AG20443 (cell line): ENCODE measurements at regions not wholly inside any gene's neighbourhood (a gene's known extent, or its start where the extent isn't known, plus 50 kb on each side); places are given as distances from the start of the nearest gene placed in this dataset.
"Not testable (repeated sequence)": the region's sequence is repeated elsewhere in the genome, so short reads cannot be mapped to it uniquely, and the experiment has no call there.

Experiments
- DNase-seq: peaks from one replicate; pipeline ENCODE4 v3.0.0; 2012; ENCODE audit warnings: low spot score, mixed read lengths

GRCh38 chr4:153106736-153107135 is 97.5 kb upstream of the TRIM2 start:
- not testable (repeated sequence) for DNase-seq

GRCh38 chr4:153107246-153107645 is 97.0 kb upstream of the TRIM2 start:
- no peak for DNase-seq

DNA sequence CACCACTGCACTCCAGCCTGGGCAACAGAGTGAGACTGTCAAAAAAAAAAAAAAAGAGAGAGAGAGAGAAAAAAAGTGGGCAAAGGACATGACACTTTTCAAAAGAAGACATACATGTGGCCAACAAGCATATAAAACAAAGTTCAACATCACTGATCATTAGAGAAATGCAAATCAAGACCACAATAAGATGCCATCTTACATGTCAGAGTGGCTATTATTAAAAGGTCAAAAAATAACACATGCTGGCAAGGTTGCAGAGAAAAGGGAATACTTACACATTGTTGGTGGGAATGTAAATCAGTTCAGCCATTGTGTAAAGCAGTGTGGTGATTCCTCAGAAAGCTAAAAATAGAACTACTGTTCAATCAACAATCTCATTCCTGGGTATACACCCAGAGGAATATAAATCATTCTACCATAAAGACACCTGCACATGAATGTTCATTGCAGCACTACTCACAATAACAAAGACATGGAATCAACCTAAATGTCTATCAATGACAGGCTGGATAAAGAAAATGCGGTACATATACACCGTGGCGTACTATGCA is 94.9 kb upstream of the TRIM2 start:
- no peak for DNase-seq

DNA sequence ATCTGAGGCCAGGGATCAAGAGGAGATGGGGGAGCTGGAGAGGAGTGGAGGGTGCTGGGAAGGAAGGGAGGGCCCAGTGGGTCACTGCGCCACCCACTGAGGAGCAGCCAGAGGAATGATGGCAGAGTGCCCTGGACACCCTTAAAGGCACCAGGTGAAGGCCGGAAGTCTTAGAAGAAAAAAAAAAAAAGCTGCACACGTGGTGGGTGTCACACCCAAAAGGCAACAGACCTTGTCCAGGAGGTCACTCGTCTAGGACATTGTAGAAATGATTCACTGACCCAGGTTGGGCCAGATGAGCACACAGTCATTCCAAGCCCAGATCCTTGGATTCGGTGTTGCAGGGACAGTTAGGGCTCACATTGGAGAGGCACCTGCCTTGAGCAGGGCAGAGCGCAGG is 93.5 kb upstream of the TRIM2 start:
- no peak for DNase-seq

- no peak for DNase-seq
Observed at GRCh38 chr4:153111426-153112040, 92.7 kb upstream of the TRIM2 start.

DNA sequence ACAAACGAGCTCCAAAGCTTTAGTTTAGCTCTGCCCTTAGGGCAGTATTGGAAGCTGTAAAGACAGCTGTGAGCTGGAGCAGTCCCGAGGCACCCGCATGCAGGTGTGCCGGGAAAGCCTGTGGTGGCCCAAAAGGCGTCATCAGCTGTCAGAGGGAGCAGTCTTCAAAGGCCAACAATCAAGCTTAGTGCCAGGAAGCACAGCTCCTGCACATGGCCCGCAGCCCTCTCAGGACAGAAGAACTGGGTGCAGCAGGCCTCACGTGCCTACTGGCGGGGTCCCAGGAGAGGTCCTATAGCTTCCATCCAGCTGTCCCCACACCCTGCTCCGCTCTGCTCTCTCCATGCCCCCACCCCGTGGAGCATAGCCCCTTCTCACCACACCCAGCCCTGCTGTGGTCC is 92.2 kb upstream of the TRIM2 start:
- no peak for DNase-seq

DNA sequence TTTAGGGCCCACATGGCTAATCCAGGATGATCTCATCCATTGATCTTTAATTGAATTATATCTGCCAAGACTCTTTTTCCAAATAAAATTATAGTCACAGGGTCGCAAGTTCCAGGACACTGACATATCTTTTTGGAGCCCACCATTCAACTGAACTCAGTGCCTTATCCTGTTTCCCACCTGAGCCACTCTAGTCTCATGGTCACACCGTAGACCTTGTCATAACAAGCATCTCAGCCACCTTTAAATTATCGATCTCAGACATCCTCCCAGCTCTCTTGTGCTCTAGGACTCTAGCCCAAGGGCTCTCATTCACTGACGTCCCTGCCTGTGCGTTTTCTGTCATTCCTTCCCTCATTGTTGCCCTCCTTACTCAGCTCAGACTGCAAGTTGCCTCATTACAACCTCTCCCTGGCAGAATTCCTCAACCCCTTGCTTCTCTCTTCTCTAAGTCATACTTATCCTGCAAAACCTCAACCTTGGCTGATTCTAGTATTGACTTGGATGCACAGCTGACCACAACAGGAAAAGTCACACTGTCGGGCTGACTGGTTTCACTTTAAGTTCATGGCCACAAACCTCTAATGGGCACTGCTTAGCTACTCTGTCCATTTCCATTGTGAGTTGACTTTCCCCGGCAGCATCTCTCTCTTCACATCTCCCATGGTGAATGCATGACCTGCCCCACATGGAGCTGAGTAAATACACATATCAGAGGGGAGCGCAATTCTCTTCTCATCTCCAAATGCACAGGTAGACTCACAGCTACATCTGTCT is 91.0 kb upstream of the TRIM2 start:
- peak; percentile 54 for DNase-seq

DNA sequence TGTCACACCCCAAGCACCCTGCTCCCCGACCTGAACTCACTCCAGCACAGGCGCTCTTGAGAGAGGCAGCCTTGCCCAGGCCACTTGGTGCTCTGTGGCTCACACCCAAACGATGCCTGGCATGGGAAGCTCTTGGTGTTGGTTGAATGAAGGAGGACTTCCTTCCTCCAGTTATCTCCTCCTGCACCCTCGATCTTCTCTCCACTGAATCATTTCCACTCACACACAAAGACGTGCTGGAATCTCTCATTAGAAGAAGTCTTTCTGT is 90.5 kb upstream of the TRIM2 start:
- DNase-seq: no peak

DNA sequence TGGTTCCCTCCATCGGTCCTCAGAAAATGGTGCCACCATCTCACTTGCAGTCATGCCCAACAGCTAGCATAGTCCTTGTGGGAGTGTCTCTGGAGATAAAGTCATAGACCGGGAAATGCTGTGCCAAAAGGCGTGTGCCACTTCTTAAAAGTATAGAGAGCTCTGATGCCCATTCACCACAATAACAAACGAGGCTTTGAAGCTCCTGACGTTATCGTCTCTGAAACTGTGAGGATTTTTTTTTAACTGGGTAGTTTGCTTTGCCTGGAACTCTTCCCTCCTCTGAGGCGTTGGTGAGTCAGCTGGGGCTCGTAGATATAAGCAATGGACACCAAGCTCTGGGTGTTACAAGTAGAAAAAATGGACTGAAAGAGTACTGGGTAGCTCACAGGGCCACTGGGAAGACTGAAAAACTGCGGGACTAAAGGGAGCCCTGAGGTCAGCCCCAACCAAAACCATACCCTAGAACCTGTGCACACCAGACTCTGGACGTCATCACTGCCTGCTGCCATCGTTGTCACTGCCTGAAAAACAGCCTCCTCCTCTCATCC is 89.4 kb upstream of the TRIM2 start:
- peak; percentile 57 for DNase-seq

- DNase-seq: peak; percentile 66
Observed at GRCh38 chr4:153115322-153116290, 88.6 kb upstream of the TRIM2 start.

DNA sequence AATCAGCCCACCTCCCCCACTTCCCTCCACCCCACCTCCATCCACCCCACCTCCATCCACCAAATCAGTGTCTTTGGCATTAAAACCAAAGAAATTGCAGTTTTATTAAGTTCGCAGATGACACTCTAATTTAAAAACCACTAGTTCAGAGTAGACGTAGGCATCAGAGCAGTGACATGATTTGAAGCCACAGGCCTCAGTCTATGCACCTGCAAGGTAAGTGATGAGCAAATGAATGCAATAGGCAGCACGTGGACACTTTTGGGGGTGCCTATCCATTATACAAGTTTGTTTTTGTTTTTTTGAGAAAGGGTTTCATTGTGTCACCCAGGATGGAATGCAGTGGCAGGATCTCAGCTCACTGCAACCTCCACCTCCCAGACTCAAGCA is 88.0 kb upstream of the TRIM2 start:
- DNase-seq: no peak

DNA sequence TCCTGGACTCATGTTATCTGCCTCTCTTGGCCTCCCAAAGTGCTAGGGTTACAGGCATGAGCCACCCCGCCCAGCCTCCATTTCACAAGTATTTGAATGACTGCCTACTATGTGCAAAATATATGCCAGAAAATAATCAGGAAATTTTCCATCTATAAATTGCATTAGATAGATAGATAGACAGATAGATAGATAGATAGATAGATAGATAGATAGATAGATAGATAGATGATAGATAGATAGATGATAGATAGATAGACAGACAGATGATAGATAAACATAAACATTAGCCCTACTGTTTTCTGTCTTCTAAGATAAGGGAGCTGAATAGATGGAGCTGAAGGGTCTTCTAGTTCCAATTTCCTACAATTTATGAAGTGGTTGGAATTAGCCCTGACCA is 87.4 kb upstream of the TRIM2 start:
- DNase-seq: no peak

DNA sequence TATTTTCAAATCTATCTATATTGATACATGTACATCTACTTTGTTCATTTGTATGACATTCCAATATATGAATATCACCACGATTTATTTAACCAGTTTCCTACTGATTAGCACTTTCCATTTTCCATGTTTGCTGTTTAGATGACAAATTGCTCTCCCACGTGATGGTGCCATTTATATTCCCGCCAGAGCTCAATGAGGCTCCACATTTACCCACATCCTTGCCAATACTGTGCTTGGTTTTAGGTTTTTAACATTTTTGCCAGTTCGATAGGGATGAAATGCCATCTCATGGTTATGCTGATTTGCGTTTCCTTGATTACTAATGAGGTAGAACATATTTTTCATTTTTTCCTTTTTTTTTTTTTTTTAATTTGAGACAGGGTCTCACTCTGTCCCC is 86.7 kb upstream of the TRIM2 start:
- no peak for DNase-seq

- DNase-seq: no peak
Observed at GRCh38 chr4:153119626-153120025, 84.6 kb upstream of the TRIM2 start.

GRCh38 chr4:153120235-153120634 is 84.0 kb upstream of the TRIM2 start:
- no peak for DNase-seq

- no peak for DNase-seq
Observed at GRCh38 chr4:153122855-153123254, 81.4 kb upstream of the TRIM2 start.

DNA sequence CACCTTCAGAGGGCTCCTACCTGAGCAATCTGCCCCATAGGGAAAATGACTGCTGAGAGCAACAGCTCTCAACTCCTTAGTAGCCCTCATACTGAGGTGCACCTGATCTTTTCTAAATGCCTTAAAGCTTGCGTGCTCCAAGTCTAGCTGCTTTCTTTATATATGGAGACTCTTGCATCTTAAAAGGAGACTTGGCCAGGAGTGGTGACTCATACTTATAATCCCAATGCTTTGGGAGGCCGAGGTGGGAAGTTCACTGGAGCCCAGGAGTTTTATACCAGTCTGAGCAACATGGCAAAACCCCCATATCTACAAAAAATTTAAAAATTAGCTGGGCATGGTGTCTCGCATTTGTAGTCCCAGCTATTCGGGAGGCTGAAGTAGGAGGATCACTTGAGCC is 78.1 kb upstream of the TRIM2 start:
- no peak for DNase-seq

DNA sequence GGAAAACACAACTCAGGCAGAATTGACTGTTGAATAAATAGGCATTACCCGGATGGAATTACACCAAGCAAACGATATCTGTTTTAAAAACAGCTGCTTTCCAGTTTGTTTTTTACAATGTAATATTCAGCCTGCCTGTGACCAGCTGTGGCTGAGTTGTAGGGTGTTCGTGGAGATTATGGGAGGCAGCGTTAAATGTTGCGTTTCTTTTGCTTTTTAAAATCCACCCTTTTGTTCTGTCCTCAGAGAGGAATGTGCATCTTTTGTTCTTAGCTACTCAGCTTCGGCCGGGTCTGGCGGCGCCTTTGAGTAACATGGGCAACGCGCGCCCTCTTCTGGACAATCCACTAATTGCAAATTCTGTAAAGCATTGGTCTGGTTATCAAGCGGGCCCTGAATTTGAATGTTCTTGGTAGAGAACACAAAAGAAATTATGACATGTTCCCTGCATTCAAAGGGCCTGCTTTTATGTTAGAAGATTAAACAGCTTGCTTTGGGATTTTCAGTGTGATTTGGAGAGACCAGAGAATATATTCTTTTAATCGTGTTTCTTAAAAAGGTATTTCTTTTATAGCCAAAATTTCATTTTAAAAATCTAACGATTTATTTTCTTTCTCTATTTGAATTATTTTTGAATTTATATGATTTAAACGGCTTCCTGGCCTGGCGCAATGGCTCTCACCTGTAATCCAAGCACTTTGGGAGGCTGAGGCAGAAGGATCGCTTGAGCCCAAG is 76.3 kb upstream of the TRIM2 start:
- DNase-seq: peak; percentile 82

- DNase-seq: peak; percentile 60
Observed at GRCh38 chr4:153131596-153131995, 72.6 kb upstream of the TRIM2 start.

DNA sequence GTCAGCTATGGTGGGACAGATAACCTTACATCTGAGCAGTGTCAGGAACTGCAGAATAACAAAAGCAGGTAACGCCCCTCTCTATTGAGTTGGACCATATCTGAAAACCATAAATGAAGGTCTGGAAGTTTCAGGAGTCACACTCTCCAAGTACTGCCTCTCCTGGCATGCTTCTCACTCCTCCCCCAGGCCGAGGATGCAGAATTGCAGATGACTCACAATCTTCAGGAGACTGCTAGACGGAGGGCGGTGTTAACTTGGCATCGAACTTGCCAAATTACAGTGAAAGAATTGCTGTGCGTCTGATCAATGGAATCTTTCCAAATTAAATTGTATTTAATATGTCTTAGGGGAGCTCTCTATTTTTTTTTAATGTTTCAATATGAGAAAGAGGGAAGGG is 67.1 kb upstream of the TRIM2 start:
- peak; percentile 94 for DNase-seq
